ENCODE measurements at regions not wholly inside any gene's neighbourhood (a gene's known extent, or its start where the extent isn't known, plus 50 kb on each side); places are given as distances from the start of the nearest gene placed in this dataset.

DNA sequence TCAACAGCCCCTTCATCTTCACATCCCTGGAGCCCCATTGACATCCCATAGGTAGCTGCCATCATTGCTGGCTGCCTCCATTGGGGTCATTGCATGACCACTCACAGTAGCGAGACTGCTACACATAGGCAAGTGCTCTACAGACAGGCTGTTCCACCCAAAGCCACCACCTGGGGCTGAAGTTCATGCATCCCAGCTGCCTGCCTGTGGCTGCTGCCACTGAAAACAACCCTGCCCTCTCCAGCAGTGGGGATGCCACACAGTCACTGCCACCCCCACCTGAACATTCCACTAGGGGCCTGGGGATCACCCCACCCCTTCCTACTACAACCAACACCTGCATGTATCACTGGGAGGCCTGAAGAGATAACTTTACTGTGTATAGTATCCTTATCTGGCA lies 59.5 kb upstream of the CTAGE1 start:
- no peak for DNase-seq (ENCODE audit: insufficient read length, low spot score)
- TF ChIP-seq PAX5 (IDR thresholded peaks at IDR 0.05; ENCODE audit: insufficient read depth, low read length, severe bottlenecking) (no peak), POLR2A (IDR thresholded peaks at IDR 0.05; ENCODE audit: low read depth, low read length) (no peak), POLR2AphosphoS5 (IDR thresholded peaks at IDR 0.05; ENCODE audit: low read depth, low read length) (no peak), TAF1 (IDR thresholded peaks at IDR 0.05; ENCODE audit: low read depth, low read length) (no peak), POU2F2 (IDR thresholded peaks at IDR 0.05; ENCODE audit: low read depth, low read length) (no peak), SPI1 (IDR thresholded peaks at IDR 0.05; ENCODE audit: low read depth, low read length) (no peak)
- FAIRE-seq, result no peak

- DNase-seq (ENCODE audit: insufficient read length, low spot score) (no peak), FAIRE-seq (no peak)
- TF ChIP-seq POU2F2 (IDR thresholded peaks at IDR 0.05; ENCODE audit: low read depth, low read length), result no peak
- no peak for TF ChIP-seq POLR2A (IDR thresholded peaks at IDR 0.05; ENCODE audit: low read depth, low read length)
- no peak for TF ChIP-seq SPI1 (IDR thresholded peaks at IDR 0.05; ENCODE audit: low read depth, low read length)
- no peak for TF ChIP-seq POLR2AphosphoS5 (IDR thresholded peaks at IDR 0.05; ENCODE audit: low read depth, low read length)
- no peak for TF ChIP-seq TAF1 (IDR thresholded peaks at IDR 0.05; ENCODE audit: low read depth, low read length)
- TF ChIP-seq PAX5 (IDR thresholded peaks at IDR 0.05; ENCODE audit: insufficient read depth, low read length, severe bottlenecking), result no peak
Measured at GRCh38 chr18:22482948-22483347, 65.2 kb upstream of the CTAGE1 start.

DNA sequence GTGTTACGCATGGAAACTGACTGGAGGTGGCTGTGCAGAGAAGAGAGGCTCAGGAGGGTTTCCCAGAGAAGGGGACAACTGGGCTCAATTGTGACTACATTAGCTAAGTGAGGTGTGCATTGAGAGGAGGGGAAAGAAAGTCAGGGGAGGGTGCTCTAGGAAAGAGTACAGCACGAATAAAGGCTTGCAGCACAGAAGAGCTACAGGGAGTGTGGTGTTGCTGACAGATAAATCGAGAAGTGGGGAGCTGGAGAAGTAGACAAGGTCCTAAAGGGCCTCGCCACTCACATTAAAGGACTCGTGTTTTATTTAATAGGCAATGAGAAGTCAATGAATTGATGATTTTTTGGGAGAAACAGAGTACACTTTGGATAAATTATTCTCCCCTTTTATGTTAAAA lies 65.7 kb upstream of the CTAGE1 start:
- TF ChIP-seq POLR2A (IDR thresholded peaks at IDR 0.05; ENCODE audit: low read depth, low read length) (no peak), POU2F2 (IDR thresholded peaks at IDR 0.05; ENCODE audit: low read depth, low read length) (no peak), SPI1 (IDR thresholded peaks at IDR 0.05; ENCODE audit: low read depth, low read length) (no peak), POLR2AphosphoS5 (IDR thresholded peaks at IDR 0.05; ENCODE audit: low read depth, low read length) (no peak), TAF1 (IDR thresholded peaks at IDR 0.05; ENCODE audit: low read depth, low read length) (no peak), PAX5 (IDR thresholded peaks at IDR 0.05; ENCODE audit: insufficient read depth, low read length, severe bottlenecking) (no peak)
- no peak for DNase-seq (ENCODE audit: insufficient read length, low spot score)
- FAIRE-seq, result no peak

DNA sequence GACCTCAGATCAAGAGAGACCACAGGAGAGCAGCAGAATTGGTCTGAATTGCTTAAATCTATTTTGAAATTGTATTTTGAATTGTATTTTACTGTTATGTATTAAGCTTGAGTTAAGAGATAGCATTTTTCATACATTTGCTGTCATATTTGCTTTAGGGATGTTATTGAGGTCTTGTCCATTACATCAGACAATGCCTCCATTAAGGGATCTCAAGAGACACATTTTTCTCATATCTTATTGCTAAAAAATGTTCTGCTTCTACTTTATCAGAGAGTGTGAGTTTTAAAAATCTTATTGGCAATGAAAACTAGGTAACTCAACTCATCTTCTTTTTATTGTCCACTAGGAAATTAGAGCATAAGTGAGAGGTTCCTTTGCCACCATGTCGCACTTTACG lies 66.8 kb upstream of the CTAGE1 start:
- TF ChIP-seq POU2F2 (IDR thresholded peaks at IDR 0.05; ENCODE audit: low read depth, low read length) (no peak), SPI1 (IDR thresholded peaks at IDR 0.05; ENCODE audit: low read depth, low read length) (no peak), POLR2A (IDR thresholded peaks at IDR 0.05; ENCODE audit: low read depth, low read length) (no peak), POLR2AphosphoS5 (IDR thresholded peaks at IDR 0.05; ENCODE audit: low read depth, low read length) (no peak), PAX5 (IDR thresholded peaks at IDR 0.05; ENCODE audit: insufficient read depth, low read length, severe bottlenecking) (no peak), TAF1 (IDR thresholded peaks at IDR 0.05; ENCODE audit: low read depth, low read length) (no peak)
- no peak for DNase-seq (ENCODE audit: insufficient read length, low spot score)
- FAIRE-seq, result no peak

GRCh38 chr18:22485808-22486244 lies 68.1 kb upstream of the CTAGE1 start:
- DNase-seq (ENCODE audit: insufficient read length, low spot score) (no peak), FAIRE-seq (no peak)
- TF ChIP-seq TAF1 (IDR thresholded peaks at IDR 0.05; ENCODE audit: low read depth, low read length) (no peak), SPI1 (IDR thresholded peaks at IDR 0.05; ENCODE audit: low read depth, low read length) (no peak), PAX5 (IDR thresholded peaks at IDR 0.05; ENCODE audit: insufficient read depth, low read length, severe bottlenecking) (no peak), POU2F2 (IDR thresholded peaks at IDR 0.05; ENCODE audit: low read depth, low read length) (no peak), POLR2A (IDR thresholded peaks at IDR 0.05; ENCODE audit: low read depth, low read length) (no peak), POLR2AphosphoS5 (IDR thresholded peaks at IDR 0.05; ENCODE audit: low read depth, low read length) (no peak)

- FAIRE-seq, result no peak
Measured at GRCh38 chr18:22486667-22487066, 69.0 kb upstream of the CTAGE1 start.

GRCh38 chr18:22488554-22488953 lies 70.8 kb upstream of the CTAGE1 start:
- FAIRE-seq, result no peak
- TF ChIP-seq TAF1 (IDR thresholded peaks at IDR 0.05; ENCODE audit: low read depth, low read length) (no peak), SPI1 (IDR thresholded peaks at IDR 0.05; ENCODE audit: low read depth, low read length) (no peak), POLR2AphosphoS5 (IDR thresholded peaks at IDR 0.05; ENCODE audit: low read depth, low read length) (no peak), PAX5 (IDR thresholded peaks at IDR 0.05; ENCODE audit: insufficient read depth, low read length, severe bottlenecking) (no peak), POLR2A (IDR thresholded peaks at IDR 0.05; ENCODE audit: low read depth, low read length) (no peak), POU2F2 (IDR thresholded peaks at IDR 0.05; ENCODE audit: low read depth, low read length) (no peak)
- DNase-seq (ENCODE audit: insufficient read length, low spot score), result no peak

More at GRCh38 chr18:22486667-22487066, 69.0 kb upstream of the CTAGE1 start:
- DNase-seq (ENCODE audit: insufficient read length, low spot score), result no peak
- TF ChIP-seq POLR2A (IDR thresholded peaks at IDR 0.05; ENCODE audit: low read depth, low read length) (no peak), POU2F2 (IDR thresholded peaks at IDR 0.05; ENCODE audit: low read depth, low read length) (no peak), TAF1 (IDR thresholded peaks at IDR 0.05; ENCODE audit: low read depth, low read length) (no peak), PAX5 (IDR thresholded peaks at IDR 0.05; ENCODE audit: insufficient read depth, low read length, severe bottlenecking) (no peak), POLR2AphosphoS5 (IDR thresholded peaks at IDR 0.05; ENCODE audit: low read depth, low read length) (no peak), SPI1 (IDR thresholded peaks at IDR 0.05; ENCODE audit: low read depth, low read length) (no peak)

DNA sequence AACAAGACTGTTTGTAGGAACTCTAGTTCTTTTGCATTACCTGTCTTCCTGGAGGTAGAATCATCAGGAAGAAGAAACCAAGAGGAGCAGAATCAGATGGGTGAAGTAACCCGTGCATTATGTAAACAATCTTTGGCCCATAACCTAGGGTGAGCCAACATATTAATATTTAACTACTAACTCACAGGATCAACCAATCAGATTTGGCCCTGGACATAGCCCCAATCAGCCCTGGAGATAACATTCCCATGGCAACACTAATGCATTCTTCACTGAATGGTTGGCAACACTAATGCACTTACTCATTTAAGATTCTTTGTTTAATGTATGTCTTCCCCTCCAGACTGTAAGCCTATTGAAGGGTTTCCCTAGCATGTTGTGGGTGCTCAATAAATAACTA lies 72.0 kb upstream of the CTAGE1 start:
- DNase-seq (ENCODE audit: insufficient read length, low spot score) (no peak), FAIRE-seq (no peak)
- TF ChIP-seq SPI1 (IDR thresholded peaks at IDR 0.05; ENCODE audit: low read depth, low read length) (no peak), PAX5 (IDR thresholded peaks at IDR 0.05; ENCODE audit: insufficient read depth, low read length, severe bottlenecking) (no peak), POLR2AphosphoS5 (IDR thresholded peaks at IDR 0.05; ENCODE audit: low read depth, low read length) (no peak), POU2F2 (IDR thresholded peaks at IDR 0.05; ENCODE audit: low read depth, low read length) (no peak), POLR2A (IDR thresholded peaks at IDR 0.05; ENCODE audit: low read depth, low read length) (no peak), TAF1 (IDR thresholded peaks at IDR 0.05; ENCODE audit: low read depth, low read length) (no peak)

DNA sequence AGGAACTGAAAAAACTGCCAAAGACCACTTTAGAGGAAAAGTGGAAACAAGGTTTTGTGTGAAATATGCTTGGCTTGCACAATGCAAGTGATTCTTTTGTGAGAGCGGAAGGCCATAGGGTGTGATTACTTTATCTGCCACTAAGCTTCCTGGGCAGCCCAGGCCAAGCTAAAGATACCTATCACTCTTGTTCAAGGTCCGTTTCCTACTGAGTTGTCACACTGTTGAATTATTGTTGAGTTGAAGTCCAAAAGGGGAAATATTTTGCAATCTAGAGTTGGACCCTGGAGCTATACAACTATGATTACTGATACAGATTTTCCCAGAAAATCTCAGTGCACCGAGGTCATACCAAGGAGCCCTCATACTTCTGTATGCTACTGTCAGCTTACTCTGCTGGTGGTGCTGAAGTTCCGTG lies 72.7 kb upstream of the CTAGE1 start:
- TF ChIP-seq POU2F2 (IDR thresholded peaks at IDR 0.05; ENCODE audit: low read depth, low read length), result no peak
- TF ChIP-seq POLR2AphosphoS5 (IDR thresholded peaks at IDR 0.05; ENCODE audit: low read depth, low read length), result no peak
- no peak for TF ChIP-seq POLR2A (IDR thresholded peaks at IDR 0.05; ENCODE audit: low read depth, low read length)
- no peak for TF ChIP-seq PAX5 (IDR thresholded peaks at IDR 0.05; ENCODE audit: insufficient read depth, low read length, severe bottlenecking)
- DNase-seq (ENCODE audit: insufficient read length, low spot score) (no peak), FAIRE-seq (no peak)

- TF ChIP-seq POU2F2 (IDR thresholded peaks at IDR 0.05; ENCODE audit: low read depth, low read length) (no peak), POLR2AphosphoS5 (IDR thresholded peaks at IDR 0.05; ENCODE audit: low read depth, low read length) (no peak), TAF1 (IDR thresholded peaks at IDR 0.05; ENCODE audit: low read depth, low read length) (no peak), SPI1 (IDR thresholded peaks at IDR 0.05; ENCODE audit: low read depth, low read length) (no peak), PAX5 (IDR thresholded peaks at IDR 0.05; ENCODE audit: insufficient read depth, low read length, severe bottlenecking) (no peak), POLR2A (IDR thresholded peaks at IDR 0.05; ENCODE audit: low read depth, low read length) (no peak)
- no peak for DNase-seq (ENCODE audit: insufficient read length, low spot score)
- FAIRE-seq, result no peak
Measured at GRCh38 chr18:22493255-22493654, 75.5 kb upstream of the CTAGE1 start.
